Liver (tissue), 3 donors: ENCODE measurements at regions not wholly inside any gene's neighbourhood (a gene's known extent, or its start where the extent isn't known, plus 50 kb on each side); places are given as distances from the start of the nearest gene placed in this dataset.

Experiments
- EGR1 ChIP-seq, 2 donors: IDR thresholded peaks; 2 replicates each; pipeline ENCODE4 v1.6.1; 2016 to 2018; ENCODE audit warnings: antibody characterized with exemption in 2 of 2, low read depth in 2 of 2
- FOXA1 ChIP-seq: IDR thresholded peaks from 2 replicates; pipeline ENCODE4 v1.6.1; 2016; ENCODE audit warnings: antibody characterized with exemption
- GABPA ChIP-seq, 2 donors: IDR thresholded peaks in 1 of 2; conservative IDR thresholded peaks in 1 of 2; 2 replicates each; pipeline ENCODE4 v1.6.1; 2016; ENCODE audit warnings: antibody characterized with exemption in 2 of 2, mild to moderate bottlenecking in 1 of 2, moderate library complexity in 1 of 2
- HNF4A ChIP-seq, 2 donors: conservative IDR thresholded peaks; 2 replicates each; pipeline ENCODE4 v1.6.1; 2016; ENCODE audit warnings: antibody characterized with exemption in 2 of 2, mild to moderate bottlenecking in 2 of 2
- JUND ChIP-seq, 2 donors: IDR thresholded peaks; 2 replicates each; pipeline ENCODE4 v1.6.1; 2016; ENCODE audit warnings: antibody characterized with exemption in 2 of 2
- RAD21 ChIP-seq, 2 donors: IDR thresholded peaks; 2 replicates each; pipeline ENCODE4 v1.6.1; 2016; ENCODE audit warnings: antibody characterized with exemption in 2 of 2, mild to moderate bottlenecking in 2 of 2
- SP1 ChIP-seq: IDR thresholded peaks from 2 replicates; pipeline ENCODE4 v1.6.1; 2018; ENCODE audit warnings: antibody characterized with exemption, mild to moderate bottlenecking
- TAF1 ChIP-seq: conservative IDR thresholded peaks from 2 replicates; pipeline ENCODE4 v1.6.1; 2016; ENCODE audit warnings: antibody characterized with exemption, mild to moderate bottlenecking
- YY1 ChIP-seq: IDR thresholded peaks from 2 replicates; pipeline ENCODE4 v1.6.1; 2016; ENCODE audit warnings: antibody characterized with exemption, mild to moderate bottlenecking
- TF ChIP-seq, protein P1 (sequence below): IDR thresholded peaks from 2 replicates; pipeline ENCODE4 v1.6.1; 2016; ENCODE audit warnings: antibody characterized with exemption
- TF ChIP-seq, protein P2 (sequence below): fragments of 150-350 bp; IDR thresholded peaks from 2 replicates; pipeline ENCODE4 v1.5.1; 2017; ENCODE audit warnings: improper control_type of control experiment, low read depth, low read length; ENCODE audit not compliant: missing input control
- TF ChIP-seq, protein P3 (sequence below): IDR thresholded peaks from 2 replicates; pipeline ENCODE4 v1.6.1; 2016; ENCODE audit warnings: antibody characterized with exemption, mild to moderate bottlenecking
- TF ChIP-seq, protein P4 (sequence below): IDR thresholded peaks from 2 replicates; pipeline ENCODE4 v1.6.1; 2016; ENCODE audit warnings: antibody characterized with exemption
- TF ChIP-seq, protein P5 (sequence below): IDR thresholded peaks from 2 replicates; pipeline ENCODE4 v1.6.1; 2016; ENCODE audit warnings: antibody characterized with exemption
- donor health status: healthy.
- donor health status: healthy.

DNA sequence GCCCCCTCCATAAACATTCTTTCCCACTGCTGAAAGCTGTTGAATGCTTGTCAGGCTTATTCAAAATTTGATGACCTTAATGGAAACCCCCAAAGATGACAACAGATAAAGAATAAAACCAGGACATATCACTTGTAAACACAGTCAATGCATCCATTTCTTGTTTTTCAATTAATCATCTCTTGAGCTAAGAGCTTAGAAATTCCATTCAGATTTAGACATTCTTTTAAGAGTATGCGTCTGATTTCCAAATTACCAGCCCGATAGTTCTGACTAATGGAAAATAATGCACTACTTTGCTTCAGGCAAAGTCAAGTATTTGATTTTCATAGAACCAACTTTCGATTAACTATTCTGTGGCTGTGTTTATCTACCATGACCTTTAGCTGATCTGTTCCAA lies 100.6 kb upstream of the RUNX1 start:
- TF ChIP-seq, protein P1, sequence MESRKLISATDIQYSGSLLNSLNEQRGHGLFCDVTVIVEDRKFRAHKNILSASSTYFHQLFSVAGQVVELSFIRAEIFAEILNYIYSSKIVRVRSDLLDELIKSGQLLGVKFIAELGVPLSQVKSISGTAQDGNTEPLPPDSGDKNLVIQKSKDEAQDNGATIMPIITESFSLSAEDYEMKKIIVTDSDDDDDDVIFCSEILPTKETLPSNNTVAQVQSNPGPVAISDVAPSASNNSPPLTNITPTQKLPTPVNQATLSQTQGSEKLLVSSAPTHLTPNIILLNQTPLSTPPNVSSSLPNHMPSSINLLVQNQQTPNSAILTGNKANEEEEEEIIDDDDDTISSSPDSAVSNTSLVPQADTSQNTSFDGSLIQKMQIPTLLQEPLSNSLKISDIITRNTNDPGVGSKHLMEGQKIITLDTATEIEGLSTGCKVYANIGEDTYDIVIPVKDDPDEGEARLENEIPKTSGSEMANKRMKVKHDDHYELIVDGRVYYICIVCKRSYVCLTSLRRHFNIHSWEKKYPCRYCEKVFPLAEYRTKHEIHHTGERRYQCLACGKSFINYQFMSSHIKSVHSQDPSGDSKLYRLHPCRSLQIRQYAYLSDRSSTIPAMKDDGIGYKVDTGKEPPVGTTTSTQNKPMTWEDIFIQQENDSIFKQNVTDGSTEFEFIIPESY, result no peak
- TF ChIP-seq, protein P2, sequence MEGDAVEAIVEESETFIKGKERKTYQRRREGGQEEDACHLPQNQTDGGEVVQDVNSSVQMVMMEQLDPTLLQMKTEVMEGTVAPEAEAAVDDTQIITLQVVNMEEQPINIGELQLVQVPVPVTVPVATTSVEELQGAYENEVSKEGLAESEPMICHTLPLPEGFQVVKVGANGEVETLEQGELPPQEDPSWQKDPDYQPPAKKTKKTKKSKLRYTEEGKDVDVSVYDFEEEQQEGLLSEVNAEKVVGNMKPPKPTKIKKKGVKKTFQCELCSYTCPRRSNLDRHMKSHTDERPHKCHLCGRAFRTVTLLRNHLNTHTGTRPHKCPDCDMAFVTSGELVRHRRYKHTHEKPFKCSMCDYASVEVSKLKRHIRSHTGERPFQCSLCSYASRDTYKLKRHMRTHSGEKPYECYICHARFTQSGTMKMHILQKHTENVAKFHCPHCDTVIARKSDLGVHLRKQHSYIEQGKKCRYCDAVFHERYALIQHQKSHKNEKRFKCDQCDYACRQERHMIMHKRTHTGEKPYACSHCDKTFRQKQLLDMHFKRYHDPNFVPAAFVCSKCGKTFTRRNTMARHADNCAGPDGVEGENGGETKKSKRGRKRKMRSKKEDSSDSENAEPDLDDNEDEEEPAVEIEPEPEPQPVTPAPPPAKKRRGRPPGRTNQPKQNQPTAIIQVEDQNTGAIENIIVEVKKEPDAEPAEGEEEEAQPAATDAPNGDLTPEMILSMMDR, result no peak
- no peak for TF ChIP-seq GABPA (IDR thresholded peaks at IDR 0.05 in 1 of 2, conservative IDR thresholded peaks at IDR 0.05 in 1 of 2)
- TF ChIP-seq TAF1, result no peak
- TF ChIP-seq, protein P3, sequence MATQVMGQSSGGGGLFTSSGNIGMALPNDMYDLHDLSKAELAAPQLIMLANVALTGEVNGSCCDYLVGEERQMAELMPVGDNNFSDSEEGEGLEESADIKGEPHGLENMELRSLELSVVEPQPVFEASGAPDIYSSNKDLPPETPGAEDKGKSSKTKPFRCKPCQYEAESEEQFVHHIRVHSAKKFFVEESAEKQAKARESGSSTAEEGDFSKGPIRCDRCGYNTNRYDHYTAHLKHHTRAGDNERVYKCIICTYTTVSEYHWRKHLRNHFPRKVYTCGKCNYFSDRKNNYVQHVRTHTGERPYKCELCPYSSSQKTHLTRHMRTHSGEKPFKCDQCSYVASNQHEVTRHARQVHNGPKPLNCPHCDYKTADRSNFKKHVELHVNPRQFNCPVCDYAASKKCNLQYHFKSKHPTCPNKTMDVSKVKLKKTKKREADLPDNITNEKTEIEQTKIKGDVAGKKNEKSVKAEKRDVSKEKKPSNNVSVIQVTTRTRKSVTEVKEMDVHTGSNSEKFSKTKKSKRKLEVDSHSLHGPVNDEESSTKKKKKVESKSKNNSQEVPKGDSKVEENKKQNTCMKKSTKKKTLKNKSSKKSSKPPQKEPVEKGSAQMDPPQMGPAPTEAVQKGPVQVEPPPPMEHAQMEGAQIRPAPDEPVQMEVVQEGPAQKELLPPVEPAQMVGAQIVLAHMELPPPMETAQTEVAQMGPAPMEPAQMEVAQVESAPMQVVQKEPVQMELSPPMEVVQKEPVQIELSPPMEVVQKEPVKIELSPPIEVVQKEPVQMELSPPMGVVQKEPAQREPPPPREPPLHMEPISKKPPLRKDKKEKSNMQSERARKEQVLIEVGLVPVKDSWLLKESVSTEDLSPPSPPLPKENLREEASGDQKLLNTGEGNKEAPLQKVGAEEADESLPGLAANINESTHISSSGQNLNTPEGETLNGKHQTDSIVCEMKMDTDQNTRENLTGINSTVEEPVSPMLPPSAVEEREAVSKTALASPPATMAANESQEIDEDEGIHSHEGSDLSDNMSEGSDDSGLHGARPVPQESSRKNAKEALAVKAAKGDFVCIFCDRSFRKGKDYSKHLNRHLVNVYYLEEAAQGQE, result no peak
- TF ChIP-seq, protein P4, sequence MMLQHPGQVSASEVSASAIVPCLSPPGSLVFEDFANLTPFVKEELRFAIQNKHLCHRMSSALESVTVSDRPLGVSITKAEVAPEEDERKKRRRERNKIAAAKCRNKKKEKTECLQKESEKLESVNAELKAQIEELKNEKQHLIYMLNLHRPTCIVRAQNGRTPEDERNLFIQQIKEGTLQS, result no peak
- no peak for TF ChIP-seq SP1
- TF ChIP-seq YY1, result no peak
- TF ChIP-seq, protein P5, sequence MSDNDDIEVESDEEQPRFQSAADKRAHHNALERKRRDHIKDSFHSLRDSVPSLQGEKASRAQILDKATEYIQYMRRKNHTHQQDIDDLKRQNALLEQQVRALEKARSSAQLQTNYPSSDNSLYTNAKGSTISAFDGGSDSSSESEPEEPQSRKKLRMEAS, result no peak
- no peak for TF ChIP-seq HNF4A (conservative IDR thresholded peaks at IDR 0.05)
- TF ChIP-seq FOXA1, result no peak
- TF ChIP-seq EGR1 (IDR thresholded peaks at IDR 0.05; ENCODE audit: low read depth in 2 of 2), result no peak
- TF ChIP-seq RAD21 (IDR thresholded peaks at IDR 0.05), result no peak
- no peak for TF ChIP-seq JUND (IDR thresholded peaks at IDR 0.05)
